Retinal pigment epithelial cell (primary cell): ENCODE measurements at regions not wholly inside any gene's neighbourhood (a gene's known extent, or its start where the extent isn't known, plus 50 kb on each side); places are given as distances from the start of the nearest gene placed in this dataset.

Experiments
- DNase-seq: peaks from one replicate; pipeline ENCODE4 v3.0.0-alpha.2; 2010; ENCODE audit warnings: low read depth
- H3K4me3 ChIP-seq: 2 replicates; pipeline ENCODE4 v1.5.1; 2011; ENCODE audit warnings: mild to moderate bottlenecking, low read length, control low read depth, moderate library complexity
- CTCF ChIP-seq: conservative IDR thresholded peaks from 2 replicates; pipeline ENCODE4 v1.5.1; 2011; ENCODE audit warnings: low read depth, low read length, control low read depth, inconsistent platforms

DNA sequence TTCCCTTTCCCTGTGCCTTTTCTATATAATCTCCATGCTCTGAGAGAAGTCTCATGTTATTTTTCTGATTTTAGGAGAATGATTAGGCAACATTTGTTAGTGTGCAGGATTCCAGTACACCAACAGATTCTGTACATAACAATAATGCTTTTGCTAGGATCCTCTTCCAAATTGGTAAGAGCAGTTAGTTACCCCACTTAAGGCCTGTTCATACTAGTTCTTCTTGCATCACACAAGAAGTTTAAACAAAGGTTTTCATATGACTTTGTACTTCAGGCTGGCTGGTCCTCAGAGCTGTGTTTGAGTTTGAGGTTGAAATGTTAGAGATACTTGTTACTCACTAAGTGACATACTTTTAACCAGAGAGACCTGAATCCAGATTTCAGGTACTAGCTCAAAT is 686.9 kb upstream of the NRXN1 start:
- H3K4me3 ChIP-seq, result no peak overlapping the region
- no peak for TF ChIP-seq CTCF
- no peak for DNase-seq

- TF ChIP-seq CTCF, result no peak
- H3K4me3 ChIP-seq, result no peak overlapping the region
- DNase-seq, result peak; percentile 54
These were observed 685.4 kb upstream of the NRXN1 start for GRCh38 chr2:51717312-51717711.

DNA sequence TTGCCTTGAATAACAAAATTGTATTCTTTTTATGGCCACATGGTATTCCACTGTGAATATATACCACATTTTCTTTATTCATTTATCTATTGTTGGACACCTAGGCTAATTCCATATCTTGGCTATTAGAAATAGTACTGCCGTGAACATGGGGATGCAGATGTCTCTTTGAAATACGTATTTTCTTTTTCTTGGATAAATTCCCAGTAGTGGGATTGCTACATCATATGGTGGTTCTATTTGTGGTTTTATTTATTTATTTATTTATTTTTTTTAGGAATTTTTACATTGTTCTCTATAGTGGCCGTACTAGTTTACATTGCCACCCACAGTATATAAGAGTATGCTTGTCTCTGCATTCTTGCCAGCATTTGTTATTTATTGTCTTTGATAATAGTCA is 679.8 kb upstream of the NRXN1 start:
- no peak for TF ChIP-seq CTCF
- no peak overlapping the region for H3K4me3 ChIP-seq
- no peak for DNase-seq

- DNase-seq, result no peak
These were observed 678.3 kb upstream of the NRXN1 start for GRCh38 chr2:51710222-51710621.

DNA sequence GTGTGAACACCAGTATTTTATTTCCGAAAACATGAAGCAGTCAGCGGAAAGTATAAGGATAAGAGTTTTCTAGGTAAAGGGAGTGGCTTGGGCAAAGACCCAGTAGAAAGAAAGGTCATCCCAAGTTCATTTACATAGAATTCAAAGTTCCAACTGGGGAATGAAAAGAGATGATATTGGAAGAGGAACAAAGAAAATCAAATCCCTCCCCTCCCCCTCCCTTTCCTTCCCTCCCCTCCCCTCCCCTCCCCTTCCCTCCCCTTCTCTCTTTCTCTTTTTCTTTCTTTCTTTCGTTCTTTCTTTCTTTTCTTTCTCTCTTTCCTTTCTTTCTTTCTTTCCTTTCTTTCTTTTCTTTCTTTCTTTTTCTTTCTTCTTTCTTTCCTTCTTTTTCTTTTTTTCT is 675.7 kb upstream of the NRXN1 start:
- DNase-seq, result no peak
- no peak for TF ChIP-seq CTCF
- H3K4me3 ChIP-seq, result no peak overlapping the region

More at GRCh38 chr2:51710222-51710621, 678.3 kb upstream of the NRXN1 start:
- H3K4me3 ChIP-seq, result no peak overlapping the region
- peak; percentile 29 for TF ChIP-seq CTCF

DNA sequence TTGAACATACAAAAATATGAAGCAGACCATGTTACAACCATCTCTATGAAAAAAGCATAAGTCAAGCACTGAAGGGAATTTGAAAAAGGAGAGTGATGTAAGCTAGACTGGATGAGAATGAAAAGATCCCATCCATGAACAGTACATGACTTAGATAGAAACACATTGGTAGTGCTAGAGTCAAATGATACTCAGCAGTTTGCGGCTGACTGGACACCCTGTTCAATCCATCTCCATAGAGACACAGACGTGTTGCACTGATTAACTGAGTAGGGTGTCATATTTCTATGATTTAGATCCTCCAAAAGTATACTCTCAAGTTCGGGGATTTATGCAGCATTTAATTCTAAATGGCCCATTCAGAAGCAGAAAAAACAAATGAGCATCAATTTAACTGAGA is 674.3 kb upstream of the NRXN1 start:
- no peak overlapping the region for H3K4me3 ChIP-seq
- TF ChIP-seq CTCF, result no peak
- peak; percentile 26 for DNase-seq

DNA sequence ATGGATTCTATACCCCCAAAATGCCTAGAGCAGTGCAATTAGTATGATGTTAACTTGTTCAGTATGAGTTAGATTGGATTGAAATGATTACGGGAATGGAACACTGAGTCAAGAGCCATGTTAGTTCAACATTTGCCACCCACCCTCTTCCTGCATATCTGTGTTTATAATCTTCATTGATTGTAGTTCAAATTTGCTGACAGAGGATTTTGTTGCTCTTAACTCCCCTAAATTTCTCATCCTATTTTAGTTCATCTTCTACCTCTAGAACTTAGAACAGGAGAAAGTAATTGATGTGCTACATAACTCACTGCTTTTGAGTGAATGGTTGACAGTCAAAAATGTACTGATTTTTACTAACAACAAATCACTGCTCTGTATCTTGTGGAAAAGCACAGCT is 673.5 kb upstream of the NRXN1 start:
- TF ChIP-seq CTCF, result no peak
- DNase-seq, result no peak
- H3K4me3 ChIP-seq, result no peak overlapping the region
